ENCODE measurements at regions not wholly inside any gene's neighbourhood (a gene's known extent, or its start where the extent isn't known, plus 50 kb on each side); places are given as distances from the start of the nearest gene placed in this dataset.

DNA sequence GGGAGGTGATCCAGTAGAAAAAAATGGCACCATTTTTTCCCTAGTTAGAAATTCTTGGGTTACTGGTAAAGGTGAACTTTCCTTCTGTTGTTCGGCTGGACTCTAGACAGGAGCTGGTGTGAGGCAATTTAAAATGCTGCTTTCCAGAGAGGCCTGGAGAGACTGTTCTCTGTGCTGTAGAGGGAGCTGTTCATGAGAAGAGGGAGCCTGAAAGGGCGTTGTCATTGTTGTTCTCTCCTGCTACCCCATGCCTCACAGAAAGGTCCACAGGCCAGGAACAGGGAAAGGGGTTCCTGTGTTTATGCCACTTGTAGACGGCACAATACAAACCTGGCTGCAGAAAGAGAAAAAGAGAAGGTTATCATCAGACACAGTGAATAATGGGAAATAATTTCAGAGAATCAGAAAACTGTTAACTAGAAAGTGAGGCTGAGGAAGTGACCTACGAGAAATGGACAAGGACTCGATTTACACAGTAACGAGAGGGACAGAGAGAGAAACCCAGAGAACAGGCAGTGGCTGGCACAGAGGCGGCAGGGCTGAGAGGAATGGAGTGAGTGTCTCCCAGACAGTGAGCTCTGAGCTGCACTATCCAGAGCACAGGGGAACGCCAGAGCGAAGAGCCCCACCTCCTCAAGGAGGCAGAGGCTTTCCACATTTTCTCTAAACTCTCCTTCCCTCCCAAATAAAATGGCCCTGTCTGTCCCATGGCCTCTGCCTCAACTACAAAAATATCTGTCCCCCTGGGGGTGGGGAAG is 109.2 kb downstream of the RRM1 start:
- TF ChIP-seq, protein P1, sequence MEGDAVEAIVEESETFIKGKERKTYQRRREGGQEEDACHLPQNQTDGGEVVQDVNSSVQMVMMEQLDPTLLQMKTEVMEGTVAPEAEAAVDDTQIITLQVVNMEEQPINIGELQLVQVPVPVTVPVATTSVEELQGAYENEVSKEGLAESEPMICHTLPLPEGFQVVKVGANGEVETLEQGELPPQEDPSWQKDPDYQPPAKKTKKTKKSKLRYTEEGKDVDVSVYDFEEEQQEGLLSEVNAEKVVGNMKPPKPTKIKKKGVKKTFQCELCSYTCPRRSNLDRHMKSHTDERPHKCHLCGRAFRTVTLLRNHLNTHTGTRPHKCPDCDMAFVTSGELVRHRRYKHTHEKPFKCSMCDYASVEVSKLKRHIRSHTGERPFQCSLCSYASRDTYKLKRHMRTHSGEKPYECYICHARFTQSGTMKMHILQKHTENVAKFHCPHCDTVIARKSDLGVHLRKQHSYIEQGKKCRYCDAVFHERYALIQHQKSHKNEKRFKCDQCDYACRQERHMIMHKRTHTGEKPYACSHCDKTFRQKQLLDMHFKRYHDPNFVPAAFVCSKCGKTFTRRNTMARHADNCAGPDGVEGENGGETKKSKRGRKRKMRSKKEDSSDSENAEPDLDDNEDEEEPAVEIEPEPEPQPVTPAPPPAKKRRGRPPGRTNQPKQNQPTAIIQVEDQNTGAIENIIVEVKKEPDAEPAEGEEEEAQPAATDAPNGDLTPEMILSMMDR (IDR thresholded peaks at IDR 0.05), result no peak
- no peak overlapping the region for H3K27ac Mint-ChIP-seq (ENCODE audit: unreplicated experiment)
- no peaks in the 10 kb centered on the region for H3K4me1 Mint-ChIP-seq (ENCODE audit: low read depth)
- peaks cover 17% of the 10 kb centered on the region for H3K27me3 Mint-ChIP-seq (ENCODE audit: low read depth)
- H3K4me3 Mint-ChIP-seq (ENCODE audit: unreplicated experiment), result no peak overlapping the region
- H3K36me3 Mint-ChIP-seq (ENCODE audit: low read depth), result peaks cover 4% of the 10 kb centered on the region
- DNase-seq (ENCODE audit: low spot score), result no peak
- peaks cover 6% of the 10 kb centered on the region for H3K9me3 Mint-ChIP-seq (ENCODE audit: low read depth)

DNA sequence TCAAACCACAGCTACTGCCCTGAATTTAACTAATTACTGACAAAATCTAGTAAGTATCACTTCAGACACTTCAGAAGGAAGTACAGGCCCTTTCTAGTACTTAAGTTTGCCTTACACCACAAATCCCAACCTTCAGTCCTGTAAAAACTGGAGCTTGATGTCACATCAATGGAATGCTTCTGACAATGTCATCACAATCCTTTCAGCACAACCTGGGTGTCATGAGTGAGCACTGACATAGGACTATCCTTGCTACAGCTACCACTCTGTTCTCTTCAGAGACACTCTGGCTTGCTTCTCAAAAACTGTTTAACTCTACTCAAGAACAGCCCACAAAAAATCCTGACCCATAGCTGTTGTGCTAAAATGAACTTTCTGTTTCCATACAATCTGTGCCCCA is 108.2 kb downstream of the RRM1 start:
- H3K27me3 Mint-ChIP-seq (ENCODE audit: low read depth), result peaks cover 13% of the 10 kb centered on the region
- no peak overlapping the region for H3K4me3 Mint-ChIP-seq (ENCODE audit: unreplicated experiment)
- peaks cover 6% of the 10 kb centered on the region for H3K9me3 Mint-ChIP-seq (ENCODE audit: low read depth)
- no peak overlapping the region for H3K27ac Mint-ChIP-seq (ENCODE audit: unreplicated experiment)
- H3K36me3 Mint-ChIP-seq (ENCODE audit: low read depth), result peaks cover 4% of the 10 kb centered on the region
- no peak for DNase-seq (ENCODE audit: low spot score)
- TF ChIP-seq, protein P1 (IDR thresholded peaks at IDR 0.05), result no peak
- no peaks in the 10 kb centered on the region for H3K4me1 Mint-ChIP-seq (ENCODE audit: low read depth)

GRCh38 chr11:4197112-4197511 is 102.5 kb downstream of the RRM1 start:
- Mint-ChIP-seq H3K9me3 (ENCODE audit: low read depth) (peaks cover 16% of the 10 kb centered on the region), H3K4me1 (ENCODE audit: low read depth) (no peaks in the 10 kb centered on the region), H3K36me3 (ENCODE audit: low read depth) (peaks cover 4% of the 10 kb centered on the region), H3K4me3 (ENCODE audit: unreplicated experiment) (no peak overlapping the region), H3K27ac (ENCODE audit: unreplicated experiment) (no peak overlapping the region), H3K27me3 (ENCODE audit: low read depth) (peaks cover 7% of the 10 kb centered on the region)
- no peak for DNase-seq (ENCODE audit: low spot score)
- TF ChIP-seq, protein P1 (IDR thresholded peaks at IDR 0.05), result no peak

DNA sequence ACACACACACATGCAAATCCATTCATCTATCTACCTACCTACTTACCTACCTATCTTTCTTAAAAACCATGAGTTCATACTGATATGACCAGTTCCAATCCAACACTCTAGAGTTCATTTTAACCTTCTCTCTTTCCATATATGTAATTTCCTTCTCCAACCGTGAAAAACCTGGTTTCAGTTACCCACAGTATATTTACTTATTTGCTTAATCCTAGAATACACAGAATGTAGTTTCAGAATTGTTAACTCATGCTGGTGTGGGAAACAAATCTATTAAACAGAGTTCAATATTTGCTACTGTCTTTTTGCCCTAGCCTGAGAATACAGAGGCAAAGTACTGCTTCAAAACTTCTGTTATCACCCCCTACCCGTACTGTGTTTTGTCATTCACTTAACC is 101.3 kb downstream of the RRM1 start:
- no peaks in the 10 kb centered on the region for H3K4me1 Mint-ChIP-seq (ENCODE audit: low read depth)
- TF ChIP-seq, protein P1 (IDR thresholded peaks at IDR 0.05), result no peak
- DNase-seq (ENCODE audit: low spot score), result no peak
- no peak overlapping the region for H3K27ac Mint-ChIP-seq (ENCODE audit: unreplicated experiment)
- H3K27me3 Mint-ChIP-seq (ENCODE audit: low read depth), result peaks cover 7% of the 10 kb centered on the region
- H3K4me3 Mint-ChIP-seq (ENCODE audit: unreplicated experiment), result no peak overlapping the region
- peaks cover 16% of the 10 kb centered on the region for H3K9me3 Mint-ChIP-seq (ENCODE audit: low read depth)
- peaks cover 2% of the 10 kb centered on the region for H3K36me3 Mint-ChIP-seq (ENCODE audit: low read depth)

- H3K27ac Mint-ChIP-seq (ENCODE audit: unreplicated experiment), result no peak overlapping the region
- no peaks in the 10 kb centered on the region for H3K4me1 Mint-ChIP-seq (ENCODE audit: low read depth)
- H3K4me3 Mint-ChIP-seq (ENCODE audit: unreplicated experiment), result no peak overlapping the region
- DNase-seq (ENCODE audit: low spot score), result no peak
- H3K36me3 Mint-ChIP-seq (ENCODE audit: low read depth), result peaks cover 2% of the 10 kb centered on the region
- H3K9me3 Mint-ChIP-seq (ENCODE audit: low read depth), result peaks cover 15% of the 10 kb centered on the region
- peaks cover 6% of the 10 kb centered on the region for H3K27me3 Mint-ChIP-seq (ENCODE audit: low read depth)
- TF ChIP-seq, protein P1 (IDR thresholded peaks at IDR 0.05), result no peak
Measured at GRCh38 chr11:4194889-4195288, 100.3 kb downstream of the RRM1 start.
